HepG2 (cell line): ENCODE measurements at regions not wholly inside any gene's neighbourhood (a gene's known extent, or its start where the extent isn't known, plus 50 kb on each side); places are given as distances from the start of the nearest gene placed in this dataset.

Experiments used
- ATAC-seq: fragments of 200-7000 bp; cut with Tn5 transposase; 3 replicates; pipeline ENCODE4 v1.9.1; 2020; ENCODE audit warnings: mild to moderate bottlenecking, moderate library complexity
- BruUV-seq: library from RNA; stranded (reverse); fragments of 400-500 nt; replicated peaks from 2 replicates; lab custom pipeline; 2021; lab: Mats Ljungman, UMichigan
- CTCF ChIA-PET: fragments of 300-600 bp; formaldehyde crosslinking; extraction: SDS; loops from one replicate; lab custom pipeline; 2021; ENCODE audit warnings: low total read pairs, inconsistent platforms, low intra/inter-chr PET ratio; lab: Yijun Ruan, JAX
- POLR2A ChIA-PET: fragments of 350-600 bp; sonication (Branson Sonifier 250); formaldehyde crosslinking; loops from one replicate; lab custom pipeline; 2020; ENCODE audit warnings: antibody characterized with exemption, inconsistent platforms; lab: Yijun Ruan, JAX
- DNase-seq: peaks from one replicate; pipeline ENCODE4 v3.0.0-alpha.2; 2015; ENCODE audit warnings: low spot score
- FAIRE-seq: peaks from 3 replicates; lab custom pipeline; 2011; peaks lifted over from hg19 to GRCh38; lab: Jason Lieb, UNC
- H2AFZ ChIP-seq: one replicate; pipeline ENCODE4 v1.6.1; 2011; ENCODE audit warnings: low read length, inconsistent platforms
- H3K27ac ChIP-seq: fragments of 300-600 bp; 3 replicates; pipeline ENCODE4 v1.8.0; 2011; ENCODE audit warnings: mixed run types, mild to moderate bottlenecking, mixed read lengths, low read length, inconsistent platforms; ENCODE audit not compliant: insufficient read depth; ENCODE audit errors: extremely low read length
- H3K27me3 ChIP-seq, 2 experiments: fragments of 200-600 bp in 1 of 2; 2 replicates in 1 of 2; 3 replicates in 1 of 2; pipeline versions ENCODE4 v1.6.0 to v1.8.0; 2011; ENCODE audit warnings: low read length in 2 of 2, mild to moderate bottlenecking in 2 of 2, moderate library complexity in 2 of 2, inconsistent platforms in 1 of 2; ENCODE audit not compliant: insufficient read depth in 2 of 2, control insufficient read depth in 1 of 2
- H3K36me3 ChIP-seq, 2 experiments: fragments of 200-600 bp in 1 of 2; replicated peaks in 1 of 2; 2 replicates in 1 of 2; 3 replicates in 1 of 2; pipeline versions ENCODE4 v1.5.1 to v1.8.0; 2011; ENCODE audit warnings: low read length in 2 of 2, inconsistent platforms in 1 of 2; ENCODE audit not compliant: insufficient read depth in 2 of 2, control insufficient read depth in 1 of 2
- H3K4me1 ChIP-seq: 2 replicates; pipeline ENCODE4 v1.5.1; 2012; ENCODE audit warnings: low read length, inconsistent platforms; ENCODE audit not compliant: insufficient read depth
- H3K4me2 ChIP-seq: 2 replicates; pipeline ENCODE4 v1.6.0; 2011; ENCODE audit warnings: low read depth, low read length, inconsistent platforms
- H3K4me3 ChIP-seq, 3 experiments: fragments of 200-600 bp in 1 of 3; sonication (generic), shearing (Covaris generic) in 1 of 3; replicated peaks in 1 of 3; 2 replicates each; pipeline ENCODE4 v1.5.1; 2011 to 2016; ENCODE audit warnings: low read length in 3 of 3, inconsistent platforms in 2 of 3, low read depth in 2 of 3, mild to moderate bottlenecking in 2 of 3, control low read depth in 1 of 3, mixed read lengths in 1 of 3; ENCODE audit not compliant: insufficient read depth in 1 of 3
- H3K79me2 ChIP-seq: one replicate; pipeline ENCODE4 v1.6.1; 2011; ENCODE audit warnings: low read length, inconsistent platforms; ENCODE audit not compliant: insufficient read depth
- H3K9ac ChIP-seq: 2 replicates; pipeline ENCODE4 v1.6.0; 2011; ENCODE audit warnings: mild to moderate bottlenecking, low read depth, low read length, inconsistent platforms; ENCODE audit not compliant: insufficient read depth
- H3K9me3 ChIP-seq: 2 replicates; pipeline ENCODE4 v1.5.1; 2012; ENCODE audit warnings: mild to moderate bottlenecking, low read length
- H4K20me1 ChIP-seq: 2 replicates; pipeline ENCODE4 v1.6.0; 2011; ENCODE audit warnings: inconsistent platforms, mild to moderate bottlenecking, low read length, moderate library complexity; ENCODE audit not compliant: insufficient read depth
- HMGA1 ChIP-seq: sonication (generic); formaldehyde crosslinking; conservative IDR thresholded peaks from 2 replicates; pipeline ENCODE4 v1.4.0; 2020; ENCODE audit warnings: missing genetic modification reagents
- NBN ChIP-seq: fragments of 450-650 bp; conservative IDR thresholded peaks from 2 replicates; pipeline ENCODE4 v1.6.1; 2017
- RBFOX2 ChIP-seq: fragments of 200-400 bp; formaldehyde crosslinking; IDR thresholded peaks from 2 replicates; pipeline ENCODE4 v1.6.1; 2017; ENCODE audit warnings: low read depth, mild to moderate bottlenecking, low read length
- ZBTB26 ChIP-seq: IDR thresholded peaks from 2 replicates; pipeline ENCODE4 v1.6.1; 2016; ENCODE audit warnings: missing compliant biosample characterization, missing genetic modification reagents, borderline replicate concordance
- ZEB1 ChIP-seq: IDR thresholded peaks from 2 replicates; pipeline ENCODE4 v1.6.1; 2012; ENCODE audit warnings: mild to moderate bottlenecking, low read depth, inconsistent platforms; ENCODE audit not compliant: insufficient replicate concordance
- ZFYVE20 ChIP-seq: sonication (generic); formaldehyde crosslinking; IDR thresholded peaks from 2 replicates; pipeline ENCODE4 v1.8.0; 2023; ENCODE audit warnings: low read depth, mild to moderate bottlenecking, moderate library complexity, missing genetic modification reagents, borderline replicate concordance
- ZKSCAN5 ChIP-seq: sonication (generic); formaldehyde crosslinking; IDR thresholded peaks from 2 replicates; pipeline ENCODE4 v1.5.1; 2020; ENCODE audit warnings: mild to moderate bottlenecking, missing genetic modification reagents
- ZNF333 ChIP-seq: sonication (generic); formaldehyde crosslinking; IDR thresholded peaks from 2 replicates; pipeline ENCODE4 v1.4.0; 2020; ENCODE audit warnings: mild to moderate bottlenecking, missing genetic modification reagents, borderline replicate concordance
- ZNF350 ChIP-seq: sonication (generic); formaldehyde crosslinking; IDR thresholded peaks from 2 replicates; pipeline ENCODE4 v1.4.0; 2020; ENCODE audit warnings: mild to moderate bottlenecking, low read depth, missing genetic modification reagents, borderline replicate concordance
- ZNF503 ChIP-seq: sonication (generic); formaldehyde crosslinking; IDR thresholded peaks from 2 replicates; pipeline ENCODE4 v1.4.0; 2020; ENCODE audit warnings: missing genetic modification reagents
- WGBS: methylation state at CpG from one replicate; pipeline ENCODE4 v1.1.6; 2017; ENCODE audit warnings: low lambda C conversion rate; 5-methylcytosine and 5-hydroxymethylcytosine counted together
- in situ Hi-C: cut with HindIII; loops from 2 replicates; pipeline ENCODE4 v1.10.0; 2017; ENCODE audit warnings: low pct_unique_long_range_greater_than_20kb; ENCODE audit not compliant: extremely low pct_ligation_motif_present
- intact Hi-C: fragments of 100-400 bp; cut with micrococcal nuclease; formaldehyde crosslinking; loops from one replicate; pipeline ENCODE4 v1.10.0; 2022; ENCODE audit not compliant: unreplicated experiment

GRCh38 chr12:126282691-126283090, 1217.5 kb downstream of the AACS start (continued):
- TF ChIP-seq NBN = no peak
- no peak for TF ChIP-seq ZBTB26 (CRISPR knock-in tag)
- TF ChIP-seq ZKSCAN5 = no peak
- TF ChIP-seq RBFOX2 = no peak
- TF ChIP-seq ZNF503 = no peak
- TF ChIP-seq, all 625 proteins: peak for 0

- Histone ChIP-seq H3K36me3 (no peaks in the 10 kb centered on the region), H4K20me1 (no peaks in the 10 kb centered on the region), H3K4me3 (no peak overlapping the region), H3K79me2 (no peaks in the 10 kb centered on the region), H3K4me1 (no peaks in the 10 kb centered on the region), H3K27me3 (no peaks in the 10 kb centered on the region), H3K4me2 (no peak overlapping the region), H3K9me3 (peaks cover 93% of the 10 kb centered on the region), H2AFZ (no peak overlapping the region), H3K9ac (no peak overlapping the region), H3K27ac (no peak overlapping the region)
- DNase-seq = no peak
- ATAC-seq = no peak
- FAIRE-seq = no peak
- TF ChIP-seq HMGA1 (CRISPR knock-in tag) (no peak), ZFYVE20 (no peak), ZNF350 (CRISPR knock-in tag) (no peak), ZNF333 (CRISPR knock-in tag) (no peak), ZEB1 (no peak)
- in situ Hi-C loops = no loop called here
- WGBS = 0% methylated on average over 1 of the region's 1 CpG
- ChIA-PET CTCF (no interaction called here), POLR2A (no interaction called here)
- BruUV-seq = no TSS peak
- intact Hi-C loops = no loop called here
Measured at GRCh38 chr12:126286203-126286602, 1221.0 kb downstream of the AACS start.
